NCI-H1105 treated with DMSO at 0.1 percent for 48 hours (cell line): ENCODE measurements at regions not wholly inside any gene's neighbourhood (a gene's known extent, or its start where the extent isn't known, plus 50 kb on each side); places are given as distances from the start of the nearest gene placed in this dataset.
"Not testable (repeated sequence)": the region's sequence is repeated elsewhere in the genome, so short reads cannot be mapped to it uniquely, and the experiment has no call there.

Experiments
- DNase-seq: peaks from one replicate; lab custom pipeline; 2025; lab: John Stamatoyannopoulos, UW

DNA sequence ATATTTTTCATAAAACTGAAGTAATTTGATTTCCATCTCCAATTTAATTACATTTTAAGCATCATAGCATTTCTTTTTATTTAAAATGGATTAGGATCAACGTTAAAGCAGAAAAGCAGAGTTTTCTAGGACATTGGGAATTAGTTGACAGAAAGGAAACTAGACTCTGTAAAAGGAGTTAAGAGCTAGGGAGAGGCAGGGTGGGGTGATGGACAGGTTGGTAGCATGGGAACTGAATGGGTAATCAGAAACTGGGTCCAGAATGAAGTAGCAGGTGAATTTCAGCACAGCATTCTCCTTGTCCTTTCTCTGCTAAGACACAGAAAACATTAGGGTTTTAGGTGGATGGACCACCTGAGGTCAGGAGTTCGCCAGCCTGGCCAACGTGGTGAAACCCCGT is 97.6 kb downstream of the ANAPC4 start:
- no peak for DNase-seq

DNA sequence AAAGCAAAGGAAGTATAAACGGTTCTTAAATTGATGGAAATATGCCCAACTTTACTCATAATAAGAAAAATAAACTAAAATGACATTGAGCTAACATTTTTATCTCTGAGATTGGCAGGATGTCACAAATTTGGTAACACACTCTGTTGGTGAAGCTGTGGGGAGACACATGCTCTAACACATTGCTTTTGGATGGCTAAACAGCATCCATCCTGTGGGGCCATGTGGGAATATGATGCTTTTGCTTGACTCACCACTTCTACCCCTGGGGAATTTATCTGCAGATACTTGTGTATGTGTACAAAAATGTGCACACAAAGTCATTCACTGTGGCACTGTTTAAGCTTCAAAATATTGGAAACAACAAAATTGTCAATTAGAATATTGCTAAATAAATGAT is 100.2 kb downstream of the ANAPC4 start:
- no peak for DNase-seq

DNA sequence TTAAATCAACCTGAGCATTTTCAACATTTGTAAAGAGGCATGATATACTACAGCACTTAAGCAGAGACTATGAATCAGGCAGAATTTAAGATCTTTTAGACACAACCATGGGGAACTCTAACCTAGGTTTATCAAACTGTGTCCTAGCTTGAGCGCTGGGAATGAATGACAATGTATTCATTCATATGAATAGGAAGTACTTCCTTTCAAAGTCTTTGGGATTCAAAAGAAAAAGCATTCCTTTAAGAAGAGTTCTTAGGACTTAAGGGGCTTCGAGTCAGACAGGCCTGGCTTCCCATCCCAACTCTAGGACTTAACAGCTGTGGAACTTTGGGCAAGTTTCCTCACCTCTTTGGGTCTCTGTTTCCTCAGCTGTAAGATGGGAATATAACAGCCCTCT is 104.6 kb downstream of the ANAPC4 start:
- no peak for DNase-seq

DNA sequence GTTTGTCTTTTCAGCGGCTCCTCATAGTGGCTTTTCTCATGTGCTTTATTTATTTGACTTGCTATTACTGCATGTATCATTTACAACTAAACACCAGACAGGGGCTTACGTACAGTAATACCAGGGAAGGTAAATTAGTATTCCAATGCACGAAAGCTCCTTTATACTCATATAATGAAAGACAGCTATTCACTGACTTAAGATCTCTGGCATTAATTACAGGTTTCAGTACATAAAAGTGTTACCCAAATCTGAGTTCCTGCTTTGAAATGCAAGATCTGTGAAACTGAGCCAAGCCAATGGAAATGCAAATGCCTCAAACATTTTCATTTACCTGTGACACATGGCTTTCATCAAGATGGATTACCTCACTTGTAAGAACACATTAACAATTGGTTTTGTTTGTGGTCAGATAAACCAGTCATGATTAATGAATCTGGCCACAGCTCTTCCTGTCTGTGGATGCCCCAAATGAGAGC is 107.2 kb downstream of the ANAPC4 start:
- DNase-seq: peak; percentile 35

DNA sequence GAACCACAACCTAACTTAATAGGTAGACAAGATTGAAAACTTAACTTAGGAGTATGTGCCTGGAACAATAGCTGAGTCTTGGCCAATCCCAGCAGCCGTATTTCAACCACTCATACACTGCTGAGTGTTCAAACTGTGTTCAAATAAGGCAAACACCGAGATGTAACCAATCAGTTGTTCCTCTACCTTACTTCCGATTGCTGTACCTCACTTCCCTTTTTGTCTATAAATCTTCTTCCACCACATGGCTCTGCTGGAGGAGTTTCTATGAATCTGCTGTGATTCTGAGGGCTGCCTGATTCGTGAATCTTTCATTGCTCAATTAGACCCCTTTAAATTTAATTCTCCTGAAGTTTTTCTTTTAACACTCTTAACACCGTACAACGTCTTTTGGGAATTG is 108.0 kb downstream of the ANAPC4 start:
- no peak for DNase-seq

DNA sequence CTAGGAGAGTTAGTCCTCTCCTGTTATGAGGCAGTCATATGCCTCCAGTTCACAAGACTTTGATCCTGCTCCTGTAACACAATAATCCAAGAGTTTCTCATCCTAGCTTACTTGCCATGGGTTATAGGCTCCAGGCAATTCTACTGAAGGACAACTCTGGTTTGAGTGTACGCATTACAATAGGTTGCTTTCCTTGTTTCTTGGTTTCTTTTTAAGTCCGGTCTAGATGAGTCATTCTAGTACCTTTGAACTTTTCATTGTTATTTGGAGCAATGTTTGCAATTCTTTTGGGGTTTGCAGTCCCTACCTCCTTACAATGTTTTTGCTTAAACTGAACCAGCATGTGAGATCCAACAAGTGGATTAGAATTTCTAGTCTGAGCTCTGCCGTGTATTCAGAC is 109.1 kb downstream of the ANAPC4 start:
- DNase-seq: no peak

DNA sequence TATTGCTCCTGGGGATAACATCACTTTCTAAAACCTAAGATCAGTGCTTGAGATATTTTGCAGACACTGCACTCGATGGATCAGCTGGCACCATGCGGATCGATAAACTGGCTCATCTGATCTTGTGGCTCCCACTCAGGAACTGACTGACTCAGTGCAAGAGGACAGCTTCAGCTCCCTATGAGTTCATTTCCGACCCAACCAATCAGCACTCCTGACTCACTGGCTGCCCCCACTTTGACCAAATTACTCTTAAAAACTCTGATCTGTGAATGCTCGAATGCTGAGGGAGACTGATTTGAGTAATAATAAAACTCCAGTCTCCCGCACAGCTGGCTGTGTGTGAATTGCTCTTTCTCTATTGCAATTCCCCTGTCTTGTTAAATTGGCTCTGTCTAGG is 110.1 kb downstream of the ANAPC4 start:
- no peak for DNase-seq

DNA sequence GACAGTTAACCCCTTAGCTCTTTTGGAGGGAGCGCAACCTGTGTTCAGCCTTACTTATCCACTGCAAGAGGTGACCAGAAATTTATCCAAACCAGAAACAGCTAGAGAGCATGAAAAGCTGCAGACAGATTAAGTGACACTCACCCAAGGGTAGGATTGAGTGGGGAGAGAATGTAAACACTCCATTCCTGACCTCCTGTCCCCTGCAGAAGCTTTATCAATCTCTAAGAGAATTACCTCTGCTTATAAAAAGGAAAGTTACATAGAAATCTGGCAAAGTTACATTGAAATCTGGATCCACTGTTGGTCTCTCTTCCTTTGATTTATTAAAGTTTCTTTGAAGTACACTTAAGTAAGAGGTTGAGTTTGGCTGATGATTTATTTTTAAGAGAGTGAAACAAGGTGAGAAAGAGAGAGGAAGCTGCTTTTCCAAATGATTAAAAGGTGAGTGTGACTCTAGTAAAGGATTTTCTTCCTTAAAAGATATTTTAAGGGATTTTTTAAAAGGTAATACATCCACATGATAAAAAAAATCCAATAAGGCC is 112.3 kb downstream of the ANAPC4 start:
- no peak for DNase-seq

DNA sequence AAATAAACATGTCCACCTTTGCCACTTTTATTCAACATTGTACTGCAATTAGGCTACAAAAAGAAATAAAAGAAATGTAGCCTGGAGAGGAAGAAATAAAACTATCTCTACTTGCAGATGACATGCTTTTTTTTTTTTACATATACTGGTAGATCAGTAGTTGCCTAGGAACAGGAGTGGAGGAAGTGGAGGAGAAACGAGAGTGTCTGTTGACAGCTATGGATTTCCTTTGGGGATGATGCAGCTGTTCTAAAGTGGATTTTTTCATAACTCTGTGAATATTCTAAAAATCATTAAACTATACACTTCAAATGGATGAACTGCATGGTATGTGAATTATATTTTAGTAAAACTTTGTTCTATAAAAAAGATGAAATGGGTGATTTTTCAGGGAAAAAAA is 116.4 kb downstream of the ANAPC4 start:
- no peak for DNase-seq

DNA sequence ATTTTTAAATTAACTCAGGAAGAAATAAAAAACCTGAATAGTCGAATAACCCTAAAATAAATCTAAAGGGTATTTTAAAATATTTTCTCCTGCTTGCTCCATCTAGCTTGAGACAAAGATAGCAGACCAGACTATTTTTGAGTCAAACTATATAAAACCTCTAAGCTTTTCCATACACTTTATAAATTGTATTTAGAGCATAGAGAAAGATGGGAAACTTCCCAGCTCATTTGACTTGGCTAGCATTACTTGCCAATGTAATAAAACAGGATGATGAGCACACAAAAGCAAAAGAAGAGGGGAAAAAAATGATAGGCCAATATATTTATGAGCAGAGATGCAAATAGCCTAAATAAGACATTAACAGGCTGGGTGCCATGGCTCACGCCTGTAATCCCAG is 117.1 kb downstream of the ANAPC4 start:
- no peak for DNase-seq

DNA sequence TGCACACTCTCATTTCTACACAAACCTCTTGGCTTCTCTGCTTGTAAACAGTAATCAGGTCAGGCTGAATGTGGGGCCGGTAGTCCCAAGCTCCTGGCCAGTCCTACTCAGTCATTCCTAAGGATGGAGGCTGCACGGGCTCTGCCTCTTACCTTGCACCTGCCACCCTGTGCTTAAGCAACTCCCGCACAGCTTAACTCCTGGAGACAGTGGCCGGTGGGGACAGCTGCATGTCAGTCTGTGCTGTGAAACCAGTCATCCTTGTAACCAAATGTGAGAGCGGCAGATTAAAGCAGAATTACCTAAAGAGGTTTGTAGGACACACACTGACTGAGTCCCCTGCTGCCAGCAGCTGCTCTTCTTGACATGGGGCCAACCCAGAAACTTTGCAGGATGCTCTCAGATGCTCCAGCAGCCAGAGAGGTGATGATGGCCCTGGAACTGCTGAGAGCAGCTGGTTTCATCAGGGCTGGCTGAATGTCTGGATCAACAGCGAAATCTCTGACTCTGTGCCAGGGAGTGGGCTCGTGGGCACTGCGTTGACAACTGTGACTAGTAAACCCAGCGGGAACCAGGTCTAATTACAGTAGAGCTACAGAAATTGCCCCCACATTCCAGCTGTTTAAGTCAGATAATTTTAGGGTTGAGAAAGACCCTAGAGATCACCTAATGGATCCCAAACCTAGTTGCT is 123.7 kb downstream of the ANAPC4 start:
- DNase-seq: peak; percentile 87

DNA sequence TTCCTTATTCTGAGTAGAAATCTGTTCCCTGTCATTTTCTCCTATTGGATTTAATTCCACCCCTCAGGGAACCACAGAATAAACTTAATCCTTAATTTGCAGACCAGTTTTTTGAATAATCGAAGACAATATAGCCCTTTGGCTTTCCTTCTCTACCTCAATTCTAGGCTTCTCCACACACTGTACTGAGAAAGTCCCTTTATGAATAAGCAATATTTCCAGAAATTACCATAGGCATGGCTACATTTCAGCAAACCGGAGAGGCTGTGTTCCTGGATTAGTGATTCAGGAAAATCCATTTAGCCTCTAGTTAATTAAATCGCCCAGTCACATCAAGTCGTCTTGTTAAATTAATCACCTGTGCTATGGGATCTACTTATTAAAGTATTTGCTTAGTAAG is 125.1 kb downstream of the ANAPC4 start:
- no peak for DNase-seq

DNA sequence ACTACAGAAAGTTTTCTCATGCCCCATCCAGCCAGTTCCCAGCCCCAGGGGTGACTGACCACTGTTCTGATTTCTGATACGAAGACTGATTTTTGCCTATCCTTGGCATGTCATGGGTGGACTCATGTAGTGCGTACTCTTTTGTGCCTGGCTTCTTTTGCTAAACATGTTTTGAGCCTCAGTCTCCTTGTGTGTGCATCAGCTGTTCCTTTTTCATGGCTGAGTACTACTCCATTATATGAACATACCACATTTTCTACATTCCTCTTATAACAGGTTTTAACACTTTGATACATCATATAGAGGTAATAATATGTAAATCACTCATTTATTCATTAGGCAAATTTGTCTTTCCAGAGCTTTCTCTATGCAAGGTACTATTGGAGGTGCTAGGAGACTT is 126.7 kb downstream of the ANAPC4 start:
- DNase-seq: no peak

DNA sequence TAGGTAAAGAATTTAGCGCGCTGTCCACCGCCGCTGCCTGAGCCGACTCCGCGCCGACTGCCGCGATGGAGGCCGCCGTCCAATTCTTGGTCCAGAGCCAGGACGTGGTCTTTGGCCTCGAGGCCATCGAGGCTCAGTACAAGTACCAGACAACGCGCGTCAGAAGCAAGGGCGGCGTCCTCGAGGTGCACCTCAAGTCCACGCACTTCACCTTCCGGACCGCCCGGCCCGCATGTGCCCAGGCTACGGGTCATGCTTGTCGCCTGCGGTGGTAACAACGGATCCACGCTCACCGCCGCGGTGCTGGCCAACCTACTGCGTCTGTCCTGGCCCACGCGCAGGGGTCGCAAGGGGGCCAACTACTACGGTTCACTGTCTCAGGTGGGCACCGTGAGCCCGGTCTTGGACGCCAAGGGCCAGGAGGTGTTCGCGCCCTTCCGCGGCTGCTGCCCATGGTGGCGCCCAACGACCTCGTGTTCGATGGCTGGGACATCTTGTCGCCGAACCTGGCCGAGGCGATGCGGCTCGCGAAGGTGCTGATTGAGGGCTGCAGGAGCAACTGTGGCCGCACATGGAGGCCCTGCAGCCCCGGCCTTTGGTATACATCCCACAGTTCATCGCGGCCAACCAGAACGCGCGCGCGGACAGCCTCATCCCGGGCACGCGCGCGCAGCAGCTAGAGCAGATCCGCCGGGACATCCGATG is 128.0 kb downstream of the ANAPC4 start:
- DNase-seq: no peak

DNA sequence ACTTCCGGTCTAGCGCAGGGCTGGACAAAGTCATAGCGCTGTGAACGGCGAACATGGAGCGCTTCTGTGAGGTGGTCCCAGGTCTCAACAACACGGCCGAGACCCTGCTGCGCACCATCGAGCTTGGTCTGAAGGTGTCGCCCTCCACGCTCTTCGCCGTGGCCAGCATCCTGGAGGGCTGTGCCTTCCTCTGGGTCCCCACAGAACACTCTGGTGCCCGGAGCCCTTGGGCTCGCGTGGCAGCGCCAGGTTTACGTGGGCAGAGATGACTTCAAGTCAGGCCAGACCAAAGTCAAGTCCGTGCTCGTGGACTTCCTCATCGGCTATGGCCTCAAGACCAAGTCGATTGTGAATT is 128.6 kb downstream of the ANAPC4 start:
- no peak for DNase-seq

DNA sequence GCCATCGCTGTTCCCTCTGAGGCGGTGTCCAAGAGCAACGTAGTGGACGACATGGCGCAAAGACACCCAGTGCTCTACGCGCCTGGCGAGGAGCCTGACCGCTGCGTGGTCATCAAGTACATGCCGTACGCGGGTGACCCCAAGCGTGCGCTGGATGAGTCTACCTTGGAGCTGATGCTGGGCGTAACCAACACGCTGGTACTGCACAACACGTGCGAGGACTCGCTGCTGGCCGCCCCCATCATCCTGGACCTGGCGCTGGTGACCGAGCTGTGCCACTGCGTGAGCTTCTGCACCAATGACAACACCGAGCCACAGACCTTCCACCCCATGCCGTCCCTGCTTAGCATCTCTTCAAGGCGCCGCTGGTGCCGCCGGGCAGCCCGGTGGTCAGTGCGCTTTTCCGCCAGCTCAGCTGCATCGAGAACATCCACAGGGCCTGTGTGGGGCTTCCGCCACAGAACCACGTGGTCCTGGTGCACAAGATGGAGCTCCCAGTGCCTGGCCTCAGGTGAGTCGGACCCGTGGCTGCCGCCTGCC is 129.0 kb downstream of the ANAPC4 start:
- no peak for DNase-seq

DNA sequence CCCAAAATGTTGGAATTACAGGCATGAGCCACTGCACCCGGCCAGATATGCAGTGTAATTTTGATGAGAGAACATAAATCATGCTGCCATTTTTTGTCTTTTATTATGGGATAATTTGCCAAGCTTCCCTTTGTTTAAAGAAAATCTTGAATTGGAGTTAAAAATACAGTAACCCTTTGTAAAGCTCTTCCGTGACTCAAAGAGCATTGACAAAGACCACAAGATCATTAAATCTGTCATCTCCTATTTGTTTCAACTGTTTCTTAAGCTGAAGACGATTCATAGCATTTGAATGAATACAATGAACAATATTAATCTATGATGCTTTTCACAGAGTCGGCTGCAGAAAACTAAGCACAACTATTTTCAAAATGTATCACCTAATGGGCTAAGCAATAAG is 132.6 kb downstream of the ANAPC4 start:
- DNase-seq: no peak

DNA sequence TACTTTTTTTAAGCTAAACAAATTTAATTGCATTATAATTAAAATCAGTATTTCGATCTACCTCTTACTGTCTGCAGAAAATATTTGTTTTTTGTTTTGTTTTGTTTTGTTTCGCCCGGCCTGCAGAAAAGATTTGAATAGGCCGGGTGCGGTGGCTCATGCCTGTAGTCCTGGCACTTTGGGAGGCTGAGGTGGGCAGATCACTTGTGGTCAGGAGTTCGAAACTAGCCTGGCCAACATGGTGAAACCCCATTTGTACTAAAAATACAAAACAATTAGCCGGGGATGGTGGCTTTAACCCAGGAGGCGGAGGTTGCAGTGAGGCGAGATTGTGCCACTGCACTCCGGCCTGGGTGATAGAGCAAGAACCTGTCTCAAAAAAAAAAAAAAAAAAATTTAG is 134.8 kb downstream of the ANAPC4 start:
- not testable (repeated sequence) for DNase-seq

DNA sequence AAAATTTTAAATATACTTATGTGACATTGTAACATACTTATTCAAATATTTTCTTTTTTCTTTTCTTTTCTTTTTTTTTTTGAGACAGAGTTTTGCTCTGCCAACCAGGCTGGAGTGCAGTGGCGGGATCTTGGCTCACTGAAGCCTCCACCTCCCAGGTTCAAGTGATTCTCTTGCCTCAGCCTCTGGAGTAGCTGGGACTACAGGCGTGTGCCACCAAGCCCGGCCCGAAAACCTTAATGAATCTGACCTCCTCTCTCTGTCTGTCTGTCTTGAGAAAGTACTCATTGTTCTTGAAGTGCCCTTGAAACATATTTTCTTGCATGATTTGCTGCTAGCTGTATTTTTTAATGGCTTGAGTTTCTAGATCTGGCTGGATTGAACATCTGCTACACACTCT is 136.8 kb downstream of the ANAPC4 start:
- no peak for DNase-seq

DNA sequence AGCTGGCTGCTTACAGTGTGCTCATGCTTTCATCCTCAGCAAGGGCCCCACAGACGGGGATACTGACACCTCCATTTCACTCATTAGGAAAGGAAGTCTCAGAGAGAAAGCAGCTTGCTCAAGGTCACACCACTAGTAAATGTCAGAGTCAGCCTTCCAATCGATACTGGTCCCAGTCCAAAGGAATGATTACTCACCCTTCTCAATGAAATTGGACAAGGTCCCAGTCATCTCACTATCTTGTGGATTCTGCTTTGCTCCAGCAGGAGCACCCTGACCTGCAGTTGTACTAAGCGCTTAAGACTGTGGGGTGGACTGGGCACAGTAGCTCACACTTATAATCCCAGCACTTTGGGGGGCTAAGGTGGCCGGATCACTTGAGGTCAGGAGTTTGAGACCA is 132.2 kb upstream of the SLC34A2 start:
- DNase-seq: no peak

DNA sequence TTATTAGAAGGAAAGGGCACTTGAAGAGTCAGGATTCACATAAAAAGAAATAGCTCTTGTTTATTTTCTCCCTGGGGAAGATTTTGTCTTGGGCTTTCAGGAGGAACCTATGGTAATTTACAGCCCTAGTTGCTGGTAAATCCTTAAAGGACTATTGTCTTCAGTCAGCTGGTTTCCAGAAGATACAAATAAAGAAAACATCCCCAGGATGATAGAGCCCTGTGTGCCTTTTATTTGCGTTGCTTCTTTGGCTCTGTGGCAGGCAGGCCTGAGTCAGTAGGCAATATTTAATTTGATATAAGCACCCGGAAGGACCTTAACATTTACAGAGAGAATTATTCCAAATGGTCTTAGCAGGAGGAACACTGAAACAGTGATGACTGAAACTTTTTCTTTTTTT is 131.0 kb upstream of the SLC34A2 start:
- no peak for DNase-seq

DNA sequence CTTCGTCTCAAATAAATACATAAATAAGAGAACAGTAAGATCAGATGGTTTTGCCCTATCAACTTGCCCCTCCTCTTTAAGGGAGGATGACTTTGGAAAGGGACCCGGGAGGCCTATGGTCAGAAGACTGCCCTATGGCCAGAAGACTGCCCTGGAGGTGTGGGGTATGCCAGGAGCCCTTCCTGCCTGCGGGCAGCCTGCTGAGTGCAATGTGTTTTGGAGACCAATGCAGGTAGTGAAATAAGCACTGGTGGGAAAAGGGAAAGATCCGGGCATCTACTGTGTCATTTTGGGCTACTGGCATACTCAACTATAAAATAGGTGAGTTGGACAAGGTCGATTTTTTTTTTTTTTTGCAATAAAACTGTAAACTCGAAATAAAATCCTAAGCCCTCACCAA is 129.8 kb upstream of the SLC34A2 start:
- no peak for DNase-seq

DNA sequence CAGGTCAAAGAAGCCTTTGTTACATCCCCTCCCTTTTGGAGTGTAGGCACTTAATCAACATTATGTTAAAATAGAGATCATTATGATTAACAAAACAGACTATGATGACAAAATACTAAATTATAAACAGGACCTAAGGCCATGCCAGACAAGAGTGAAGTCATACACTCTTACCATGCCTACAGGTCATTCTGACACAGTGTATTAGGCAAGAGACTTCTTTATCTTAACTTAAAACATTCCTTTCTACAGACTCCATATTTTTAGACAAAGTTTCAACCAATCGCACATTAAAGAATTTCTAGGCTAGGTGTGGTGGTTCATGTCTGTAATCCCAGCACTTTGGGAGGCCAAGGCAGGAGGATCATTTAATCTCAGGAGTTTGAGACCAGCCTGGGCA is 128.6 kb upstream of the SLC34A2 start:
- no peak for DNase-seq
